Body of pancreas (tissue), 4 donors: ENCODE measurements at regions not wholly inside any gene's neighbourhood (a gene's known extent, or its start where the extent isn't known, plus 50 kb on each side); places are given as distances from the start of the nearest gene placed in this dataset.

Experiments
- ATAC-seq: fragments of 150-250 bp; one replicate; pipeline ENCODE4 v1.9.1; 2016
- DNase-seq, 4 donors: peaks; one replicate each; pipeline ENCODE4 v3.0.0-alpha.2; 2019
- H3K27ac ChIP-seq, 4 donors: fragments of 200-600 bp; sonication (generic); 1 replicate in 3 of 4; 2 replicates in 1 of 4; pipeline versions ENCODE4 v1.5.1 to v1.6.1; 2016 to 2019; ENCODE audit warnings: mild to moderate bottlenecking in 1 of 4, mixed read lengths in 1 of 4, moderate library complexity in 1 of 4
- H3K27me3 ChIP-seq, 2 donors: fragments of 200-600 bp; sonication (generic); one replicate each; pipeline ENCODE4 v1.6.0; 2016; ENCODE audit warnings: mild to moderate bottlenecking in 1 of 2
- H3K36me3 ChIP-seq, 2 donors: fragments of 200-600 bp; sonication (generic); replicated peaks in 1 of 2; 2 replicates each; pipeline ENCODE4 v1.5.1; 2016; ENCODE audit warnings: low read depth in 2 of 2; ENCODE audit not compliant: insufficient read depth in 1 of 2
- H3K4me1 ChIP-seq: fragments of 200-600 bp; sonication (generic); one replicate; pipeline ENCODE4 v1.6.0; 2016
- H3K4me3 ChIP-seq, 2 donors: fragments of 200-600 bp; sonication (generic); 1 replicate in 1 of 2; 2 replicates in 1 of 2; pipeline ENCODE4 v1.5.1; 2016 to 2019
- H3K9me3 ChIP-seq, 3 donors: fragments of 200-600 bp; sonication (generic); 1 replicate in 2 of 3; 2 replicates in 1 of 3; pipeline ENCODE4 v1.5.1; 2016
- CTCF ChIP-seq, 7 experiments: fragments of 450-650 bp in 4 of 7; fragments of 200-600 bp in 3 of 7; sonication (generic) in 3 of 7; IDR thresholded peaks; one replicate each; pipeline ENCODE4 v1.5.1; 2016 to 2019; ENCODE audit warnings: antibody characterized with exemption in 7 of 7
- POLR2A ChIP-seq, 3 donors: fragments of 450-650 bp; IDR thresholded peaks; one replicate each; pipeline ENCODE4 v1.6.1; 2016; ENCODE audit warnings: antibody characterized with exemption in 3 of 3, mild to moderate bottlenecking in 2 of 3
- WGBS, 2 donors: methylation state at CpG; one replicate each; pipeline ENCODE4 v1.1.5; 2017; 5-methylcytosine and 5-hydroxymethylcytosine counted together
- intact Hi-C: fragments of 100-400 bp; cut with DNase I; formaldehyde crosslinking; loops from one replicate; pipeline ENCODE4 v1.15.1; 2023

DNA sequence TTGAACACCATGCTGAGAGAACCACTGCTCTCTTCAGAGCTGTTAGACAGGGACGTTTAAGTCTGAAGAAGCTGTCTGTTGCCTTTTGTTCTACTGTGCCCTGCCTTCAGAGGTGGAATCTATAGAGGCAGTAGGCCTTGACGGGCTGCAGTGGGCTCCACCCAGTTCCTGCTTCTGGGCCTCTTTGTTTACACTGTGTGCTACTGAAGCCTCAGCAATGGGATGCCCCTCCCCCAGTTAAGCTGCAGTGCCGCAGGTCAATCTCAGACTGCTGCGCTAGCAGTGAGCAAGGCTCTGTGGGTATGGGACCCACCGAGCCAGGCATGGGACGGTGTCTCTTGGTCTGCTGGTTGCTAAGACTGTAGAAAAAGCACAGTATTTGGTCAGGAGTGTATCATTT is 162.3 kb upstream of the NXPH2 start:
- 37 to 49% methylated on average over 4 to 6 of the region's 6 CpGs for WGBS, 2 donors
- H3K4me3 ChIP-seq = no peak overlapping the region
- no peaks in the 10 kb centered on the region for H3K4me1 ChIP-seq
- DNase-seq (no peak), ATAC-seq (no peak)
- no peak for TF ChIP-seq CTCF (IDR thresholded peaks at IDR 0.05)
- no peak for TF ChIP-seq POLR2A (IDR thresholded peaks at IDR 0.05)
- no peaks in the 10 kb centered on the region for H3K36me3 ChIP-seq
- H3K27ac ChIP-seq = no peak overlapping the region
- intact Hi-C loops = no loop called here
- H3K9me3 ChIP-seq = no peaks in the 10 kb centered on the region
- no peaks in the 10 kb centered on the region for H3K27me3 ChIP-seq

DNA sequence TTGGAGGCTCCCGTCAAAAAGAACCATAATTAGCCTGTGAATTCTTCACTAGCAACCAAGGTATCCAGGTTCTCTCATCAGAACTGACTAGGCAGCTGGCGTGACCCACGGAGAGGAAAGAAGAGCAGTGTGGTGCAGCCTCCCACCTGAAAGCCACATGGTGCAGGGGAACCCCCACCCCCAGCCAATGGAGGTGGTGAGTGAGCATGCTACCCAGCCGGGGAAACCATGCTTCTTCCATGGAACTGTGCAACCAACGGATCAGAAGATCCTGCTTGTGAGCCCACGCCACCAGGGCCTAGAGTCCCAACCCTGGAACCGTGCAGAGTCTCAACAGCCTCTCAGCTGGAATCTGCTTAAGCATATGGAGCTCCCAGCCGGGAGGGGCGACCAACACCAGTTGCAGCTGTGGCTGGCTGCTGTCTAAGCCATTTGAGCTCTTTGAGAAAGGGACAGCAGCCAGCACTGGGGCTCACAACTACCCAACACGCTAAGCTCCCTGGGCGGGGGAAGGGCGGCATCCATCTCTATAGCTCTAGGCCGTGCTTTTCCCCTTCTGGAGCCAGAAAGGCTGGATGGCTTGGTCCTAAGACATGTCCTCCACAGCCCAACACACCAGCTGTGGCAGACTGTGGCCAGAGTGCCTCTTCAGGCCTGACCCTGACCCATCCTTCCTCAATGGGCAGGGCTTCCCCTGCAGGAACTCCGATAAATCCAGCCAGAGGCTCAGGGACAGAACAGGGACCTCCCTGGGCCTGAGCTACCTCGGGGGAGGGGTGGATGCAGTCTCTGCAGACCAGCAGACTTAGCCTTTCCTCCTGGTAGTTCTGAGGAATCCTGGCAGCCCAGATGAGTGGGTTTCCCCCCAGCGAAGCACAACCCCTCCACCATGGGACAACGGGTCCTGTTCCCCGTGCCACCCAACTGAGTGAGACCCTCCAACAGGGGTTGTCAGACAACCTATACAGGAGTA is 151.4 kb upstream of the NXPH2 start:
- WGBS, 2 donors = 70 to 76% methylated on average over 14 to 18 of the region's 18 CpGs
- no peaks in the 10 kb centered on the region for H3K9me3 ChIP-seq
- no peaks in the 10 kb centered on the region for H3K4me1 ChIP-seq
- H3K27ac ChIP-seq = no peak overlapping the region
- H3K27me3 ChIP-seq = no peaks in the 10 kb centered on the region
- DNase-seq (no peak), ATAC-seq (no peak)
- TF ChIP-seq POLR2A (IDR thresholded peaks at IDR 0.05) = no peak
- TF ChIP-seq CTCF (IDR thresholded peaks at IDR 0.05) = no peak
- intact Hi-C loops = no loop called here
- H3K4me3 ChIP-seq = no peak overlapping the region
- no peaks in the 10 kb centered on the region for H3K36me3 ChIP-seq

GRCh38 chr2:138930571-138930970 is 150.4 kb upstream of the NXPH2 start:
- intact Hi-C loops = no loop called here
- TF ChIP-seq CTCF (IDR thresholded peaks at IDR 0.05) (no peak), POLR2A (IDR thresholded peaks at IDR 0.05) (no peak)
- no peak overlapping the region for H3K4me3 ChIP-seq
- 59 to 67% methylated on average over 6 of the region's 6 CpGs for WGBS, 2 donors
- no peaks in the 10 kb centered on the region for H3K4me1 ChIP-seq
- no peak for ATAC-seq
- DNase-seq = no peak
- no peaks in the 10 kb centered on the region for H3K36me3 ChIP-seq
- no peaks in the 10 kb centered on the region for H3K9me3 ChIP-seq
- H3K27ac ChIP-seq = no peak overlapping the region
- no peaks in the 10 kb centered on the region for H3K27me3 ChIP-seq

- ATAC-seq = no peak
- no peak for DNase-seq
- intact Hi-C loops = no loop called here
- WGBS, 2 donors = 43 to 58% methylated on average over 1 of the region's 1 CpG
- Histone ChIP-seq H3K9me3 (no peaks in the 10 kb centered on the region), H3K4me1 (no peaks in the 10 kb centered on the region), H3K36me3 (no peaks in the 10 kb centered on the region), H3K4me3 (no peak overlapping the region), H3K27ac (no peak overlapping the region), H3K27me3 (no peaks in the 10 kb centered on the region)
- TF ChIP-seq CTCF (IDR thresholded peaks at IDR 0.05) (no peak), POLR2A (IDR thresholded peaks at IDR 0.05) (no peak)
Measured at GRCh38 chr2:138928374-138929021, 148.3 kb upstream of the NXPH2 start.
